NCI-H345 treated with DMSO at 0.1 percent for 48 hours (cell line): ENCODE measurements at regions not wholly inside any gene's neighbourhood (a gene's known extent, or its start where the extent isn't known, plus 50 kb on each side); places are given as distances from the start of the nearest gene placed in this dataset.

Experiments used
- DNase-seq: peaks from one replicate; lab custom pipeline; 2025; ENCODE audit not compliant: unreplicated experiment; lab: John Stamatoyannopoulos, UW

GRCh38 chr20:22470620-22471026 is 113.7 kb downstream of the FOXA2 start:
- DNase-seq, result no peak

- peak; percentile 94 for DNase-seq
These were observed 117.8 kb downstream of the FOXA2 start for GRCh38 chr20:22466447-22467171.

GRCh38 chr20:22465622-22466446 is 118.5 kb downstream of the FOXA2 start:
- DNase-seq, result no peak

- no peak for DNase-seq
These were observed 119.9 kb downstream of the FOXA2 start for GRCh38 chr20:22464312-22465003.

GRCh38 chr20:22462975-22463914 is 121.1 kb downstream of the FOXA2 start:
- DNase-seq, result peak; percentile 98

GRCh38 chr20:22460803-22461202 is 123.6 kb downstream of the FOXA2 start:
- DNase-seq, result no peak

GRCh38 chr20:22460231-22460630 is 124.1 kb downstream of the FOXA2 start:
- DNase-seq, result no peak

GRCh38 chr20:22459754-22460153 is 124.6 kb downstream of the FOXA2 start:
- DNase-seq, result no peak

- DNase-seq, result no peak
These were observed 128.3 kb downstream of the FOXA2 start for GRCh38 chr20:22456109-22456508.

- DNase-seq, result no peak
These were observed 129.1 kb downstream of the FOXA2 start for GRCh38 chr20:22455259-22455658.

- peak; percentile 30 for DNase-seq
These were observed 130.9 kb downstream of the FOXA2 start for GRCh38 chr20:22453244-22454080.

GRCh38 chr20:22452442-22453011 is 131.8 kb downstream of the FOXA2 start:
- DNase-seq, result no peak

GRCh38 chr20:22450537-22450936 is 133.8 kb downstream of the FOXA2 start:
- no peak for DNase-seq

- no peak for DNase-seq
These were observed 135.0 kb downstream of the FOXA2 start for GRCh38 chr20:22449188-22449973.

GRCh38 chr20:22447447-22447778 is 137.0 kb downstream of the FOXA2 start:
- DNase-seq, result no peak

- no peak for DNase-seq
These were observed 137.5 kb downstream of the FOXA2 start for GRCh38 chr20:22446613-22447446.

GRCh38 chr20:22442318-22442717 is 142.1 kb downstream of the FOXA2 start:
- no peak for DNase-seq

GRCh38 chr20:22438926-22439325 is 145.4 kb downstream of the FOXA2 start:
- DNase-seq, result no peak
